GM12878 (cell line): ENCODE measurements at regions not wholly inside any gene's neighbourhood (a gene's known extent, or its start where the extent isn't known, plus 50 kb on each side); places are given as distances from the start of the nearest gene placed in this dataset.

Experiments used
- ATF7 ChIP-seq: fragments of 450-650 bp; IDR thresholded peaks from 2 replicates; pipeline ENCODE4 v1.6.1; 2016; ENCODE audit warnings: low read depth, mild to moderate bottlenecking
- EGR1 ChIP-seq, 2 experiments: IDR thresholded peaks; 1 replicate in 1 of 2; 2 replicates in 1 of 2; pipeline ENCODE4 v1.6.1; 2011 to 2012; ENCODE audit warnings: low read depth in 2 of 2, low read length in 2 of 2, borderline replicate concordance in 1 of 2, mild to moderate bottlenecking in 1 of 2, moderate library complexity in 1 of 2
- SMC3 ChIP-seq: IDR thresholded peaks from 2 replicates; pipeline ENCODE4 v1.6.1; 2011; ENCODE audit warnings: low read length, improper control_type of control experiment, borderline replicate concordance
- TF ChIP-seq, protein P1 (sequence below), 3 experiments: IDR thresholded peaks in 2 of 3; conservative IDR thresholded peaks in 1 of 3; 2 replicates each; pipeline ENCODE4 v1.5.1; 2011; ENCODE audit warnings: low read depth in 3 of 3, low read length in 3 of 3, mild to moderate bottlenecking in 3 of 3, control low read depth in 2 of 3, moderate library complexity in 2 of 3, inconsistent platforms in 1 of 3, mixed read lengths in 1 of 3; ENCODE audit not compliant: control insufficient read depth in 2 of 3, insufficient read depth in 1 of 3; ENCODE audit errors: extremely low read depth in 1 of 3
- TF ChIP-seq, protein P2 (sequence below): fragments of 450-650 bp; conservative IDR thresholded peaks from 2 replicates; pipeline ENCODE4 v1.6.1; 2017; ENCODE audit warnings: mild to moderate bottlenecking, moderate library complexity

DNA sequence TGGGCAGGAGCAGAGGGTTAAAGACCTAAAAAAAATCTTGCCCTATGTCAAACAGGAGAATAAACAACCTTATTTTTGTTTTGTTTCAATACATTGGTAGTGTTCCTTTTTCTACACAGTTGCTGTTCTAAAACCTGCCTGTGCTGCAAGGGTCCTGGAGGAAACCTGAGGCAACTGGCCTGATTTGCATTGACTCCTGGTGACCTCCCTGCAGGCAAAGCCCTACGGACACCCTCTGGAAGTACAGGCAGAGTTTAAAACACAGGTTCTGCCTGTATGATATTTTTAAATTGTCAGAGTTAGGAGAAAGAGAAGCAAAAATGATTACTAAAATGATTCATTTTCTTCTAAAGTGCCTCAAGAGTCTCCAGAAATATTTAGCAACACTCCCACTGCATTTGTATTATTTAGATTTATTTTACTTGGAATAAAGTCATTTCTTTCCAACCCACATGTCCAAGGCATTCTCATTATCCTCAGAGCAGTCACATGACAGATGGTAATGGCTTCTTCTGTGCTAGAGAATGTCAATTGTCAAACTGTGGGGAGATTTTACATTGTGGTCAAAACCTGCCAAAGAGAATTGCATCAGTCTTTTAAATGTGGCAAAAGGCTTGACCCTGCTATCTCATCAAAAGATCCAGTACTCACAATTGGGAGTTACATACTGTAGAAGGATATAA is 559.6 kb downstream of the CETN3 start:
- TF ChIP-seq EGR1 (IDR thresholded peaks at IDR 0.05; ENCODE audit: borderline replicate concordance in 1 of 2, low read depth in 2 of 2, low read length in 2 of 2) = no peak
- no peak for TF ChIP-seq SMC3
- no peak for TF ChIP-seq ATF7
- TF ChIP-seq, protein P1, sequence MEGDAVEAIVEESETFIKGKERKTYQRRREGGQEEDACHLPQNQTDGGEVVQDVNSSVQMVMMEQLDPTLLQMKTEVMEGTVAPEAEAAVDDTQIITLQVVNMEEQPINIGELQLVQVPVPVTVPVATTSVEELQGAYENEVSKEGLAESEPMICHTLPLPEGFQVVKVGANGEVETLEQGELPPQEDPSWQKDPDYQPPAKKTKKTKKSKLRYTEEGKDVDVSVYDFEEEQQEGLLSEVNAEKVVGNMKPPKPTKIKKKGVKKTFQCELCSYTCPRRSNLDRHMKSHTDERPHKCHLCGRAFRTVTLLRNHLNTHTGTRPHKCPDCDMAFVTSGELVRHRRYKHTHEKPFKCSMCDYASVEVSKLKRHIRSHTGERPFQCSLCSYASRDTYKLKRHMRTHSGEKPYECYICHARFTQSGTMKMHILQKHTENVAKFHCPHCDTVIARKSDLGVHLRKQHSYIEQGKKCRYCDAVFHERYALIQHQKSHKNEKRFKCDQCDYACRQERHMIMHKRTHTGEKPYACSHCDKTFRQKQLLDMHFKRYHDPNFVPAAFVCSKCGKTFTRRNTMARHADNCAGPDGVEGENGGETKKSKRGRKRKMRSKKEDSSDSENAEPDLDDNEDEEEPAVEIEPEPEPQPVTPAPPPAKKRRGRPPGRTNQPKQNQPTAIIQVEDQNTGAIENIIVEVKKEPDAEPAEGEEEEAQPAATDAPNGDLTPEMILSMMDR (IDR thresholded peaks at IDR 0.05 in 2 of 3, conservative IDR thresholded peaks at IDR 0.05 in 1 of 3; ENCODE audit: control insufficient read depth in 2 of 3, extremely low read depth in 1 of 3, insufficient read depth in 1 of 3, low read depth in 3 of 3, low read length in 3 of 3) = no peak
- TF ChIP-seq, protein P2, sequence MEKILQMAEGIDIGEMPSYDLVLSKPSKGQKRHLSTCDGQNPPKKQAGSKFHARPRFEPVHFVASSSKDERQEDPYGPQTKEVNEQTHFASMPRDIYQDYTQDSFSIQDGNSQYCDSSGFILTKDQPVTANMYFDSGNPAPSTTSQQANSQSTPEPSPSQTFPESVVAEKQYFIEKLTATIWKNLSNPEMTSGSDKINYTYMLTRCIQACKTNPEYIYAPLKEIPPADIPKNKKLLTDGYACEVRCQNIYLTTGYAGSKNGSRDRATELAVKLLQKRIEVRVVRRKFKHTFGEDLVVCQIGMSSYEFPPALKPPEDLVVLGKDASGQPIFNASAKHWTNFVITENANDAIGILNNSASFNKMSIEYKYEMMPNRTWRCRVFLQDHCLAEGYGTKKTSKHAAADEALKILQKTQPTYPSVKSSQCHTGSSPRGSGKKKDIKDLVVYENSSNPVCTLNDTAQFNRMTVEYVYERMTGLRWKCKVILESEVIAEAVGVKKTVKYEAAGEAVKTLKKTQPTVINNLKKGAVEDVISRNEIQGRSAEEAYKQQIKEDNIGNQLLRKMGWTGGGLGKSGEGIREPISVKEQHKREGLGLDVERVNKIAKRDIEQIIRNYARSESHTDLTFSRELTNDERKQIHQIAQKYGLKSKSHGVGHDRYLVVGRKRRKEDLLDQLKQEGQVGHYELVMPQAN = no peak
